ENCODE measurements at regions not wholly inside any gene's neighbourhood (a gene's known extent, or its start where the extent isn't known, plus 50 kb on each side); places are given as distances from the start of the nearest gene placed in this dataset.

DNA sequence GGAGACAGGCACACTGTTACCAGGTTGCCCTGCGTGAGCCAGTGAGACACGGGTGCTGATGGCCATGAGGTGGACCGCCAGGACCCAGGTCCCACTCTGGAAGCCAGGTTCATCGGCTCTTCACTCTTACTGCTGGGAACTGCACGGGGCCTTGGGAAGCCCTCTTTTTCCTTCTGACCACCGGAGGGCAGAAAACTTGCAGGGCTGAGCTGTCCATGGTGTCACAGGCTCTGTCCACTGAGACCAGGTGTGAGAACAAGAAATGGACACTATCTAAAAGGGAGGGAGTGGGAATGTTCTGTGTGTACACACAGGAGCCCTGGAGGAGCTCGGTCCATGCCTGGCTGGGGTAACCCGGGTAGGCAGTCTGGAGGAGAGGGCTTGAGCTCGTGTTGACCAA, 93.4 kb downstream of the UQCRFS1 start:
- H3K27me3 ChIP-seq (ENCODE audit: control insufficient read depth, insufficient read depth, low read length) = no peaks in the 10 kb centered on the region
- H3K36me3 ChIP-seq (ENCODE audit: control insufficient read depth, insufficient read depth, low read length) = no peaks in the 10 kb centered on the region
- CTCF ChIA-PET = interaction anchor here (1.1 to 1.4 kb wide), 2 partner anchors 141 to 383 kb away, joined by 3 to 7 read pairs; no protein-coding TSS in a partner anchor
- H3K4me3 ChIP-seq (ENCODE audit: low read depth, low read length) = no peak overlapping the region
- POLR2A ChIA-PET = no interaction called here
- peak; percentile 30; the same call in 1 of the 2 replicates for TF ChIP-seq CTCF (IDR thresholded peaks at IDR 0.05; ENCODE audit: insufficient read depth, low read depth, low read length)
- no peak for DNase-seq (ENCODE audit: low read depth)

DNA sequence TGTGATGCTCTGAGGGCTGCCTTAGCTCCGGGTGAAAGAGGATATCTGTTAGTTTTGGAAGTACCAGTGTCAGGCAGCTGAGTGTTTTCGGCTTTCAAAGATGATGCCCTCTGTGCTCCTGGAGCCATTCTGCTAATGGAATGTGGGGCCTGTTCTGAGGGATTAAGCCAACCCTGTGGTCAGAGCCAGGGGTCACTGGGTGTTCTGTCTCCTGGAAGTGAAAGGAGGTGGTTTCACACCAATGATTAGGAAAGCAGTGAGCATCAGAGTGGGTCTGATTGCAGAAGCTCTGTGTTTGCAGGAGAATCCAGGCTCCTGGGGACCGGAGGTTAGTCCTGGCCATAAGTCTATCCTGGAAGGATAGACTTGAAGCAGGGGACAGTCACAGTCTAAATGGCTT, 94.6 kb downstream of the UQCRFS1 start:
- Histone ChIP-seq H3K4me3 (ENCODE audit: low read depth, low read length) (no peak overlapping the region), H3K27me3 (ENCODE audit: control insufficient read depth, insufficient read depth, low read length) (no peaks in the 10 kb centered on the region), H3K36me3 (ENCODE audit: control insufficient read depth, insufficient read depth, low read length) (no peaks in the 10 kb centered on the region)
- ChIA-PET POLR2A (interaction anchor here (0.6 kb wide), 1 partner anchor 112 kb away, joined by 6 read pairs; no protein-coding TSS in a partner anchor), CTCF (interaction anchor here (1.0 kb wide), 1 partner anchor 139 kb away, joined by 3 read pairs; no protein-coding TSS in a partner anchor)
- no peak for DNase-seq (ENCODE audit: low read depth)
- no peak for TF ChIP-seq CTCF (IDR thresholded peaks at IDR 0.05; ENCODE audit: insufficient read depth, low read depth, low read length)

DNA sequence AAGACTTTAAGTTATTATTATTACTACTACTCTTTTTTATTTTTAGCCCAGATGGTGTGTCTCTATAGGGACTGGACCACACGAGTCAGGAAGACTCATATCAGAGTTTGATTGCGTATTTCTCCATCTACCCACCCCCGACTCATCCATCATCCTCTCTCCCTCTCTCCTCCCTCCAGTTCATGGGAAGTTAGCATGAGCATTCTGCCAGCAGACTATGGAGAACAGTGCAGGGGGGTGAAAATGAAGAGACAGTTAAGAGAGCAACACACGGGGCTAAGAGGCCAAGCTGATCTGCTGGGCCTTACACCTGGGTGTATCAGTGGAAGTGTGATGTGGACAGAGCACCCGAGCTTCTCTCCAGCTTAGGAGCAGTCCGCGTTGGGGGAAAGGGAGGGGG, 95.0 kb downstream of the UQCRFS1 start:
- Histone ChIP-seq H3K36me3 (ENCODE audit: control insufficient read depth, insufficient read depth, low read length) (no peaks in the 10 kb centered on the region), H3K27me3 (ENCODE audit: control insufficient read depth, insufficient read depth, low read length) (no peaks in the 10 kb centered on the region), H3K4me3 (ENCODE audit: low read depth, low read length) (no peak overlapping the region)
- ChIA-PET POLR2A (no interaction called here), CTCF (interaction anchor here (1.0 kb wide), 1 partner anchor 138 kb away, joined by 3 read pairs; no protein-coding TSS in a partner anchor)
- no peak for TF ChIP-seq CTCF (IDR thresholded peaks at IDR 0.05; ENCODE audit: insufficient read depth, low read depth, low read length)
- no peak for DNase-seq (ENCODE audit: low read depth)

DNA sequence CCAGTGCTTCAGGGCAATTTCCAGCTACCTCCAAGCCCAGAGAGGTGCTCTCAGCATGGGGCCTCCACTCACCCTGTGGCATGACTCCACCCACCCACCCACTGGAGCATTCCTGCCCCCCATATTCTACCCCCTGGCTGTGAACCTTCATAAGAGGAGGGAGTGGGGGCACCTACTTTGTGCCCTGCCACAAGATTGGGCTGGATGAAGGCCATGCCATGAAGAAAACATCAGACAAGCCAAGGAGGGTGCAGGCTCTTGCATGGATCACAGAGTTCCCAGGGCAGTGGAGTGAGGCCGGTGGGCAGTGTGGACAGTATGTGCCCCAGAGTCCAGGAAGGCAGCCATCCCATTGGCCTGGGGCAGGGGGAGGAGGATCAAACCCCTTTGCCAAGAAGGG, 97.8 kb downstream of the UQCRFS1 start:
- ChIA-PET CTCF (no interaction called here), POLR2A (no interaction called here)
- H3K36me3 ChIP-seq (ENCODE audit: control insufficient read depth, insufficient read depth, low read length) = no peaks in the 10 kb centered on the region
- H3K27me3 ChIP-seq (ENCODE audit: control insufficient read depth, insufficient read depth, low read length) = no peaks in the 10 kb centered on the region
- no peak for DNase-seq (ENCODE audit: low read depth)
- no peak overlapping the region for H3K4me3 ChIP-seq (ENCODE audit: low read depth, low read length)
- no peak for TF ChIP-seq CTCF (IDR thresholded peaks at IDR 0.05; ENCODE audit: insufficient read depth, low read depth, low read length)

DNA sequence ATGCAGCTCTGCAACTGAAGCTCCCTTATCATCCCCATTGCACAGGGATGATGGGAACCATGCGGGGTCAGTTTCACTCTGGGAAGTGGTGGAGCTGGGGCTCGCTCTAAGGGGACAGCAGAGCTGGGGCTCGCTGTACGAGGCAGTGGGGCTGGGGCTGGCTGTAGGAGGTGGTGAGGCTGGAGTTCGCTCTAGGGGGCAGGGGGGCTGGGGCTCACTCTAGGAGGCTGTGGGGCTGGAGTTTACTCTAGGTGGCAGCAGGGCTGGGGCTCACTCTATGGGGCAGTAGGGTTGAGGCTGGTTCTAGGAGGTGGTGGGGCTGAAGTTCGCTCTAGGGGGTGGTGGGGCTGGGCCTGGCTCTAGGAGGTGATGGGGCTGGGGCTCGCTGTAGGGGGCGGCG, 99.1 kb downstream of the UQCRFS1 start:
- Histone ChIP-seq H3K27me3 (ENCODE audit: control insufficient read depth, insufficient read depth, low read length) (no peaks in the 10 kb centered on the region), H3K4me3 (ENCODE audit: low read depth, low read length) (no peak overlapping the region), H3K36me3 (ENCODE audit: control insufficient read depth, insufficient read depth, low read length) (no peaks in the 10 kb centered on the region)
- POLR2A ChIA-PET = no interaction called here
- DNase-seq (ENCODE audit: low read depth) = no peak
- TF ChIP-seq CTCF (IDR thresholded peaks at IDR 0.05; ENCODE audit: insufficient read depth, low read depth, low read length) = no peak
- CTCF ChIA-PET = interaction anchor here (0.5 to 1.2 kb wide), 3 partner anchors 8 to 1222 kb away, joined by 3 to 4 read pairs (median 3); no protein-coding TSS in a partner anchor

Measured in BJ (cell line).